HG03520 (cell line): ENCODE measurements at regions not wholly inside any gene's neighbourhood (a gene's known extent, or its start where the extent isn't known, plus 50 kb on each side); places are given as distances from the start of the nearest gene placed in this dataset.
A peak's percentile ranks its signal among the peaks of the same experiment; 100 is the strongest.

Experiments
- ATAC-seq: cut with Tn5 transposase; IDR thresholded peaks from one replicate; pipeline ENCODE4 v1.9.1; 2021; ENCODE audit warnings: mild to moderate bottlenecking, moderate library complexity; ENCODE audit not compliant: unreplicated experiment

DNA sequence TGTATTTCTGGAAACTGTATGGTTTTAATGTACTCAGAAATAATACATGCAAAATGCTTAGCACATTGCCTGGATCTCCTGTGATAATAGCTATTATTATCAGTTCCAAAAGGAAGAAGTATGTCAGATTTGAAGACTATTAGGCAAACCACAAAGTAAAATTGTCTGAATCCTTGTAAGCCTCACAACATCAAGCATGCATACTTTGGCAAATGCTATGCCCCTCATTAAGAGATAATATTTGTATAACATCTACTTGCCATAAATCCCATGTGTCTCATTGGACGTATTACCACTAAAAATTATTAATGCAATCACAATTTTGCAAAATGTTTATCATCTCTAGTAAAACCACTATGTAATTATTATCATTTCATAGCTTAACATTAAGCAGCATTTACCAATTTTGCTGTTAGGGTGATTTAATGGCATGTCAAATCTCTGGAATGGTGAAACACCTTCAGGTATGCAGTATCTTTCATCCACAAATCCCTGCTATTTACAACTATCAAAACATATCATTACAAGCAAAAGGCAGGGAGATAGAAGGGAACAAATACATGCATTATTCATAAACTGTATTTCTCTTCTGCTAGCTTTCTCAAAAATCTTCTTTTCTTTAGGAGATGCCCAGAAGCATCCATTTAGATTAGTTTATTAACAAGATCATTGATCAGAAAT lies 974.6 kb upstream of the RAG2 start:
- no peak for ATAC-seq

DNA sequence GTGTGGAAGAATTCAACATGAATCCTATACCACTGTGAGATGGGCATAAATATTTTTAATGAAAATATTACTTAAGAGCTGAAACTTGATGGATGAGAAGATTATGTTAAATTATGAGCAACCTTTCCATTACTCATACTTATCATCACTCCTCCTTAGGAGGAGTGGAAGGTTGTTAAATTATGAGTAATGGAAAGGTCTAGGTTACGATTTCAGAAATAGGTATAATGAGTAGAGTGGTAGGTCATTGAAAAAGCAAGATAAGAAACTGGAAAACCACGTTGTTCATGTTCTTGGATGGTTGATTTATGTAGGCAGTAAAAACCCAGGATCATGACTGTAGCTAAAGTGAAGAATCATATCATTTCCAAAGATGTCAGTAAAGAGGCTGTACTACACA lies 973.2 kb upstream of the RAG2 start:
- ATAC-seq, result no peak

GRCh38 chr11:37560991-37561390 lies 963.0 kb upstream of the RAG2 start:
- ATAC-seq, result no peak

DNA sequence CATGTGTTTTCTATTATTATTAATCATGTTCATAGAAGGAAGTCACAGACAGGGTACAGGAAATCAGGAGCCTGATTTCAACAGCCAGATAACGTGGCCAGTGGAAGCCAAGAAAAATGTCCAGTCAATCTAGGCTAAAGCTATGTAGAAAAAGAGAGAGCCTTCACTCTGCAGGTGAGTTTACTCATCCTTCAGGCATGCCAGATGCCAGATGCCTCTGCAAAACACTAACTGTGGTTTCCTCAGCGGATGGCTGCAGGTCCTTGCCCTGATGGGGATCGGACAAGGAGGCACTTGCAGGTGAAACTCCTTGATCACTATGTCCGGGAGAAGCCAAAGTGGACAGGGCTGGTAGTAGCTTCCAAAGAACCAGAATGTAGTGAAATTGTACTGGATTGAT lies 962.3 kb upstream of the RAG2 start:
- ATAC-seq, result no peak

DNA sequence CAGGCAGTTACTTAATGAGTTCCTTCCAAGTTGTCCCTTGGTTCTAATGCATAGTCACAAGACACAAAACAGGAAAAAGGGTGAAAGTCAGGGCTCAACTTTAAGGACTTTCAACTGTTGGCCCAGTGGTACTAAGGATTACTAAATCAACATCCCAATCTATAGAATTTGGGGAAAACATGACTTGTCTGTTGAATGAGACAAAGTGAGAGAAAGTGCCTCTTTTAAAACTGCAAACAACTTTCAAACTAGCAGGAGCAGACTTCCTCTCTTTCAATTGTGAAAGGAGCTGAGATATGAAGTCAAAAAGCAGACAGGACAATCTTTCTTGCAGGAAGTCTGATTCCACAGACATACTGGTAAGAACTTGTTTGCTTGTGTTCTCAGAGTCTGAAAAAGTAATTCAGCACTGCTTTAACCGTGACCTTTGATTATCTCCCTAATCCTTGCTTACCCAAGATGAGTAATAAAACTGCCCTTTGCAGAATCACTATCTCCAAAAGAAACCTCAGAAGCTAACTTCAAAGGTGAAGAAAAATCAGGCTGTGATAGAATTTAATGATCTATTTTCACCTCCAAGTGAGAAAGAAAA lies 960.7 kb upstream of the RAG2 start:
- ATAC-seq, result no peak

DNA sequence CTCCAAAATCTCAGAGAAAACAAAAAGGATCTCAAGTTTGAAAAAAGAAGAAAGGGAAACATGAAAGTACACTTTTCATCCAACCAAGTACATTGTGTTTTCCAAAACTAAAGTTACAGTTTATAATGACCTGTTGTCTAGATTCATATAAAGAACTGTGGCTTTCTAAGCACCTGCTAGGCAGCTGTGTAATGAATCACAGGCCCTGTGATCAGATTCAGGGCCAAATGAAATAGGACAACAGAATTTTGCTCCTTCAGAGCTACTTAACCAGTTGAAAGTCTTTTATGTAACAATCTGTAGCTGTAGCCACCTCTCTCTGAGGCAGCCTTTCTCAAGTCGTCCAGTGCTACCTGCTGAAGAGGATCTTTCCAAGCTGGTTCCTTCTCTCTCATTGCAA lies 960.0 kb upstream of the RAG2 start:
- no peak for ATAC-seq

- no peak for ATAC-seq
Measured at GRCh38 chr11:37552284-37552683, 954.2 kb upstream of the RAG2 start.

GRCh38 chr11:37544491-37544890 lies 946.5 kb upstream of the RAG2 start:
- ATAC-seq, result no peak

DNA sequence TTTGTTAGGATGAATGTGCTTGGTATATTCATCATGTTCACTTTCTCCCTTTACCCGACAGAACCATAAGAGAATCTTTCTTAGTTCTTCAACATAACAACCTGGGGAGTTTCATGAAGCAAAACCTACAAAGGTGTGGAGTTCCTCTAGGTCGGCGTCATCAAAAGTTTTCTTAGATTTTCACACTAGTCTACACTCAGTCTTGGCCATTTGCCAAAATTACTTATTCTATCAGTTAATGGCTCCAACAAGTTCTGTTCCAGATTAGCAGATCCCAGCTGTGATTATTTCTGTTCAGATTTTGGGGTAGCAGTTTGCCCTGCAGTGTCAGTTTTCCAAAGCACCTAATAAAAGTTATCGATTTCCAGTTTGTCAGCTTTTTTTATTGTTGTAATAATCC lies 935.8 kb upstream of the RAG2 start:
- no peak for ATAC-seq

DNA sequence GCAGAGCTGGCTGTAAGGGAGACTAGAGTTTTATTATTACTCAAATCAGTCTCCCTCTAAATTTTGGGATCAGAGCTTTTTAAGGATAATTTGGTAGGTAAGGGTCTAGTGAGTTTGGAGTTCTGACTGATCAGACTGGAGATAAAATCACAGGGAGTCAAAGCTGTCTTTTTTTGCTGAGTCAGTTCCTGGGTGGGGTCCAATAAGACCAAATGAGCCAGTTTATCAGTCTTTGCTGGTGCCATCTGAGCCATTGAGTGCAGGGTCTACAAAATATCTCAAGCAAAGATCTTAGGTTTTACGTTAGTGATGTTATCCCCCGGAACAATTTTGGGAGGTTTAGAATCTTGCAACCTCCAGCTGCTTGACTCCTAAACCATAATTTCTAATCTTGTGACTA lies 935.1 kb upstream of the RAG2 start:
- ATAC-seq, result no peak

GRCh38 chr11:37532271-37532670 lies 934.2 kb upstream of the RAG2 start:
- ATAC-seq, result no peak

- ATAC-seq, result no peak
Measured at GRCh38 chr11:37527545-37527944, 929.5 kb upstream of the RAG2 start.

DNA sequence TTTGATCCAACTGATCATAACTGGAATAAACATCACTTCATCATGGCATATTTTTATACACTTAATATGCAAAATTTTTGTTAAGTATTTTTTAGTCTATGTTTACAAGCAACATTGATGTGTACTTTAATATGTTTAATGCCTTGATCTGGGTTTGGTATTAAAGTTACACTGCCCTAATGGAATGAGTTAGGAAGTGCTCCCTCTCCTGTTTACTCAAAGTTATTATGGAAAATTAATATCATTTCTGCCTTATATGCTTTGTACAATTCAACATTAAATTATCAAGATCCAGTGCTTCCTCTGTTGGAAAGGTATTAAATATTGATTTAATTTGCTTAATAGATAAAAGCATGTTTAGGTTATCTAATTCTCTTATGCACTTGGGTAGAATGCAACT lies 927.3 kb upstream of the RAG2 start:
- no peak for ATAC-seq

GRCh38 chr11:37519781-37520180 lies 921.7 kb upstream of the RAG2 start:
- no peak for ATAC-seq

DNA sequence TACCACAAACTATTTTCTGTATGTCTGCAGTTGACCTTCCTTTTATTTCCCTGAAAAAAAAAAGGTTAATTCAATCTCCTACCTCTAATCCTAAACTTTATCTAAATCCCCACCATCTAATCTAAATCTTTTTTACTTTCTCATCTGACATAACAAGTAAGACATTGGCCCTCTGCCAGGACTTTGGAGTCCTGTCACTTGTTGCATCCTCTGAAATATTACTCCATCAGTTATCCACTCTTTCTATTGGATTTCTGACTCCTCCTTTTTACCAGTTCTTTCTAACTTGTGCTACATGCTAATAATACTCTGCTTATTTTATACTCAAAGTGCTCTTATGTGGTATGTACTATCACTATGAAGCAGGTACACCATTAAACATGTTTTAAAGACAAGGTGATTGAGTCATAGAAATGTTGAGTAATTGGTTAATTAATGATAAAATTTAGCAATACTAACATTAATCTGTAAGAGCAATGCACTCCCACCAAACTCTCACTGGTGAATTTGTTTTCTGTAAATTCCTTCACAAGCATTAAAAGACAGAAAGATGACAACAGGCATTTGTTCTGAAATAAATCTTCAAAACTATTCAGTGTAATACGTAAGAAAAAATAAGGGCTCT lies 914.2 kb upstream of the RAG2 start:
- ATAC-seq, result no peak

DNA sequence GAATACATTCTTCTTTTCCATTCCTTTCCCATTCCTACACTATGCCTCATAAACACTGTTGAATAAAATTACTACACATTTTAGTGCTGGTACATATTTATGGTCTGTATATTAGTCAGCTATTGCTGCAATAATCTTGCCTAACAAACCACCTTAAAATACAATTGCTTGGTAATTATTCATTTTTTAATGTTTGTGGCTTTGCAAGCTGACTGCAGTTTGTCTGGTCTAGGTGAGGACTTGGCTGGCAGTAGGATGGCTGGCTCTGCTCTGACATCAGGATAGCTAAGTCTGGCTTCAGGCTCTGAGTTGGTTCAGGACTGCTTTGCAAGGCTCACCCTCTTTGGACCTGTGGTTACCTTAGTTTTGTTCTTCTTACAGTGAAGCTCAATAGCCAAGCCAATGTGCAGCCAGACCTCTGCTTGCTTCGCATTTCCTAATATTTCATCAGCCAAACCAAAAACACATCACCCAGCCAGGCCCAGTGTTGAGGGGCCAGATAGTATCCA lies 913.4 kb upstream of the RAG2 start:
- ATAC-seq, result no peak

GRCh38 chr11:37509506-37509905 lies 911.5 kb upstream of the RAG2 start:
- no peak for ATAC-seq

DNA sequence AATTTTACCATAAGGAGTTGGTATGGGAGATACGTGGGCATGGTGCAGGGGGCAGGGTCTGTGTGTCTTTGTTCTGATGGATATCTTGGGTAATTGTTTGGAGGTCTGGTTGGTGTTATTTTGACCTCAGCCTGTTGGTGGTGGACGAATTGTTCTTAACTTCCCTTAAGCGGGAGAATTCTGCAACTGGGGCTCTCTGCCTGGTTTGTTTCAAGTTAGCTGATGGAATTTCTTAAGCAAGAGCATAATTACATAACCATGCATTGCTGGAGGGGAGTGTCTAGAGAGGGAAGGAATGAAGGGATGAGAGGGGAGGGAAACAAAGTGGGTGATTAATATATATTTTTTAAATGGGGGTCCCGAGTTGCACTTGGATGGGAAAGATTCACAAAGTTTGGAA lies 908.5 kb upstream of the RAG2 start:
- ATAC-seq, result no peak

- ATAC-seq, result no peak
Measured at GRCh38 chr11:37505406-37505805, 907.4 kb upstream of the RAG2 start.

DNA sequence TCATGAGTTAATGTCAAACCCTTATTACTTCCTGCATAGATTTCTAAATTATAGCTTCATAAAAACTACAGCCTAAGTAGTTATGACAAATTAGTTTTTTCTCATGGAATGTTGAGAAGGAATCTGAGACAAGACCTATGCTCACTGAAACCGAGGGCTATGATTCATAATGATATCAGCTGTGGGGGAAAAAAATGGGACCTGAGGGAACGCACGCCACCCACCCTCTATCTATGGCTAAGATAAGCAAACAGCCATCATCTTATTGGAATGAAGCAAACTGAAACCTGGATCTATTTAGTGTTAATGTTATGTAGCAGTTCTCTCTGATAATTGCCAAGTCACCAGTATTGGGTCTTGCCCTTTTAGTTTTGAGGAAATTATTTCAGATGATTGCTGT lies 906.9 kb upstream of the RAG2 start:
- no peak for ATAC-seq

GRCh38 chr11:37504060-37504611 lies 906.1 kb upstream of the RAG2 start:
- ATAC-seq, result peak; percentile 91

DNA sequence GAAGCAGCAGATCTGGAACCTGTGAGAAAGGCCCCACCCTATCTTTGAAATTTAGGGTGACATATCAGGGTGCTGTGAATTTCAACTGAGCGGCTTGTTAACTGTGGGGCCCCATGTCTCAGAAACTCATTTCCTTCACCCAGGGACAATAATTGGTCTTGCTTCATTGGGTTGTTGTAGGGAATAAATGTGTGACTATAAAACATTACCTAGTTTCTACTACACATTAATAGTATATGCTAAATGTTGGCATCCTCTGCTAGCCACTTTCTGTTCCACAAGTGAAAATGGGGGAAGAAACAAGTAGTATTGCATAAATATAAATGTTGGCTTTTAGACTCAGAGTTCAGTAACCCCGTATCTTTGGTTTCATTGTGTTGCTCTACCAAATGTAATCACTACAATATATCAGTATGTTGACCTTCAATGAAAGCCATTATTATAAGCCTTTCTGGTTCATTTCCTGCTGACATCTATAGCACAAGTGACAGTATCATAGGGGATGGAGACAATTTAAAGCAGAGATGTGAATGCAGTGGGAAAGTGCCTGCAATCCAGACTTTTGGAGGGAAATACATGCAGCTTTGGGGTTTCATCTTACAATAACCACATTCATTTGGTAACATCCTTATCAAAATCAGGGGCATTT lies 905.5 kb upstream of the RAG2 start:
- ATAC-seq, result peak; percentile 36
